ENCODE measurements at regions not wholly inside any gene's neighbourhood (a gene's known extent, or its start where the extent isn't known, plus 50 kb on each side); places are given as distances from the start of the nearest gene placed in this dataset.

DNA sequence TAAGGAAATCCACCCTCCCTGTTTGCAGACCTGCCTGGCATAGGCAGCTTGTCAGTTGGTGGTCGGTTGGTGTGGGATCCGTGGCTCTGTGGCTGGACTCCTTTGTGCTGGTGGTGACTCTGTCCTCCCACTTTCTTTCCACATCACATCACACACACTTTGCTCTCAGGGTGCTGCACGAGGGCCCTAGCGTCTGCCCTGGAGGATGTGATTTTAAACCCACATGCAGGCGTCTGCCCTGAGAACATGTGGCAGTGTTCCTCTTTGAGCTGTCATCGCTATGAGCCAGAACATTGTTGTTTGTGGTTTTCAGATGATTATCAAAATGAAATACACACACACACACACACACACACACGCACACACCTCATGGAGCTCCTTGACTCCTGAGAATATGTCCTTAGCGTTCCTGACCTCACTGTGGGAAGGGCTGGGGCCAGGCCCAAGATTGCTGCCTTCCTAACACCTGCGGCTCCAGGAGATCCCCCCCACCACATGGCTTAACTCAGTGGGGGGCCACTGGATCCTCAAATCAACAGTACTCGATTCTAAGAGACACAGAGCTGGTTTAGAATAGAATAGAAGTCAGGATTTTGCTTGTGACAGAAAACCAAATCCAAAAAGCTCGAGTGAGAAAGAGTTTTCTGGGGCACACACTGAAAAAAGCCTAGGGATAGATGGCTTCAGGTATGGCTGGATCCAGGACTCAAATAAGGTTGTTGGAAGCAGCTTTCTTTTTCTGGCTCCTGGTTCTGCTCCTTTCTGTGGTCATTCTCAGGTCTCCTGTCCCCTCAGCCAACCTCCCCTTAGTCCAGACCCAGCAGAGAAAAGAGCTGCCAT, 54.8 kb downstream of the RTP5 start:
- no peaks in the 10 kb centered on the region for H3K4me1 ChIP-seq (ENCODE audit: control insufficient read depth, insufficient read depth, low read length)
- H3K4me3 ChIP-seq (ENCODE audit: low read length) = no peak overlapping the region
- DNase-seq (ENCODE audit: low read depth) = no peak
- H3K9me3 ChIP-seq (ENCODE audit: control insufficient read depth, low read length) = no peaks in the 10 kb centered on the region
- no peak overlapping the region for H3K9ac ChIP-seq (ENCODE audit: low read length)
- peaks cover 37% of the 10 kb centered on the region for H3K27me3 ChIP-seq (replicated peaks; ENCODE audit: control insufficient read depth, insufficient read depth, low read length)
- H3K36me3 ChIP-seq (ENCODE audit: control insufficient read depth, insufficient read depth, low read length, severe bottlenecking) = no peaks in the 10 kb centered on the region

- Histone ChIP-seq H3K4me1 (ENCODE audit: control insufficient read depth, insufficient read depth, low read length) (no peaks in the 10 kb centered on the region), H3K9me3 (ENCODE audit: control insufficient read depth, low read length) (no peaks in the 10 kb centered on the region), H3K27me3 (replicated peaks; ENCODE audit: control insufficient read depth, insufficient read depth, low read length) (peaks cover 37% of the 10 kb centered on the region), H3K36me3 (ENCODE audit: control insufficient read depth, insufficient read depth, low read length, severe bottlenecking) (no peaks in the 10 kb centered on the region), H3K4me3 (ENCODE audit: low read length) (no peak overlapping the region), H3K9ac (ENCODE audit: low read length) (no peak overlapping the region)
- no peak for DNase-seq (ENCODE audit: low read depth)
Measured at GRCh38 chr2:241924909-241925250, 55.4 kb downstream of the RTP5 start.

GRCh38 chr2:241925277-241925676, 55.7 kb downstream of the RTP5 start:
- no peaks in the 10 kb centered on the region for H3K9me3 ChIP-seq (ENCODE audit: control insufficient read depth, low read length)
- peaks cover 37% of the 10 kb centered on the region for H3K27me3 ChIP-seq (replicated peaks; ENCODE audit: control insufficient read depth, insufficient read depth, low read length)
- no peaks in the 10 kb centered on the region for H3K4me1 ChIP-seq (ENCODE audit: control insufficient read depth, insufficient read depth, low read length)
- no peak overlapping the region for H3K9ac ChIP-seq (ENCODE audit: low read length)
- H3K36me3 ChIP-seq (ENCODE audit: control insufficient read depth, insufficient read depth, low read length, severe bottlenecking) = no peaks in the 10 kb centered on the region
- no peak for DNase-seq (ENCODE audit: low read depth)
- H3K4me3 ChIP-seq (ENCODE audit: low read length) = no peak overlapping the region

GRCh38 chr2:241925821-241926441, 56.4 kb downstream of the RTP5 start:
- H3K27me3 ChIP-seq (replicated peaks; ENCODE audit: control insufficient read depth, insufficient read depth, low read length) = peaks cover 37% of the 10 kb centered on the region
- DNase-seq (ENCODE audit: low read depth) = no peak
- H3K4me3 ChIP-seq (ENCODE audit: low read length) = no peak overlapping the region
- H3K9ac ChIP-seq (ENCODE audit: low read length) = no peak overlapping the region
- H3K36me3 ChIP-seq (ENCODE audit: control insufficient read depth, insufficient read depth, low read length, severe bottlenecking) = no peaks in the 10 kb centered on the region
- H3K9me3 ChIP-seq (ENCODE audit: control insufficient read depth, low read length) = no peaks in the 10 kb centered on the region
- no peaks in the 10 kb centered on the region for H3K4me1 ChIP-seq (ENCODE audit: control insufficient read depth, insufficient read depth, low read length)

DNA sequence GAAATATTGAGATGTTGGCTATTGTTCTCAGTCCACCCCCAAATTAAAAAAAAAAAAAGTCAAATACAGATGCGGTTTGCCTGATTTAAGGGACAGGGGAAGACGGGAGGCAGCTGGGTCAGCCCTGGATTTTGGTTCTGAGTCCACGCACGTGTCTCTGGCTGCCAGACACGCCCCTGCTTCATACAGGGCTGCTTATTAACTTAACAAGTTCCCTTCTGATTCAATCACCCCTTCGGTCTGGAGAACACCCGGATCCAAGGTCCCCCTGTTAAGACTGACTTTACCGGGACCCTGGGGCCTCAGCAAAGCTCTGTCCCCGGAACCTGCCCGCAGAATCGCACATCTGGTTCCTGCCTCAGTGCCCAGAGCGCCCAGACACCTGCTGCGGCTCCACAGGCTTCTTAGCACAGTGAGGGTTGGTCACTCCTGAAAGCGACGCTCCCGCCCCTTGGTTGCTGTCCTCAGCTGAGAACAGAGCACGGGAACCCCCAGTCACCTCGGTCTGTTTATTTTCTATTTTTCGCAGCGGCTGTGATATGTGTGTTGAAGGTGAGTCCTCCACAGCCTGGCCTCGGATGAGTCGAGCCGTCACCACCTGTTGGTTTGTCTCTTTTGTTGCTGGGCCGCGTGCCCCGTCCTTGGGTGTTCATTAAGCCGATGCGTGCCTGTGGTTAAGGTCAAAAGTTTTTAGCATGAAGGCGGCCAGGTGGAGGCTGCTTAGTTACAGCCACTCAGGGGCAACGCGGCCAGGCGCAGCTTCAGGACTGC, 57.2 kb downstream of the RTP5 start:
- H3K4me3 ChIP-seq (ENCODE audit: low read length) = no peak overlapping the region
- no peaks in the 10 kb centered on the region for H3K9me3 ChIP-seq (ENCODE audit: control insufficient read depth, low read length)
- H3K27me3 ChIP-seq (replicated peaks; ENCODE audit: control insufficient read depth, insufficient read depth, low read length) = peaks cover 37% of the 10 kb centered on the region
- no peaks in the 10 kb centered on the region for H3K36me3 ChIP-seq (ENCODE audit: control insufficient read depth, insufficient read depth, low read length, severe bottlenecking)
- H3K9ac ChIP-seq (ENCODE audit: low read length) = no peak overlapping the region
- no peak for DNase-seq (ENCODE audit: low read depth)
- no peaks in the 10 kb centered on the region for H3K4me1 ChIP-seq (ENCODE audit: control insufficient read depth, insufficient read depth, low read length)

GRCh38 chr2:241929551-241930490, 60.3 kb downstream of the RTP5 start:
- peaks cover 8% of the 10 kb centered on the region for H3K4me1 ChIP-seq (ENCODE audit: control insufficient read depth, insufficient read depth, low read length)
- H3K9me3 ChIP-seq (ENCODE audit: control insufficient read depth, low read length) = no peaks in the 10 kb centered on the region
- no peak overlapping the region for H3K9ac ChIP-seq (ENCODE audit: low read length)
- H3K36me3 ChIP-seq (ENCODE audit: control insufficient read depth, insufficient read depth, low read length, severe bottlenecking) = no peaks in the 10 kb centered on the region
- DNase-seq (ENCODE audit: low read depth) = no peak
- no peak overlapping the region for H3K4me3 ChIP-seq (ENCODE audit: low read length)
- H3K27me3 ChIP-seq (replicated peaks; ENCODE audit: control insufficient read depth, insufficient read depth, low read length) = peaks cover 22% of the 10 kb centered on the region

DNA sequence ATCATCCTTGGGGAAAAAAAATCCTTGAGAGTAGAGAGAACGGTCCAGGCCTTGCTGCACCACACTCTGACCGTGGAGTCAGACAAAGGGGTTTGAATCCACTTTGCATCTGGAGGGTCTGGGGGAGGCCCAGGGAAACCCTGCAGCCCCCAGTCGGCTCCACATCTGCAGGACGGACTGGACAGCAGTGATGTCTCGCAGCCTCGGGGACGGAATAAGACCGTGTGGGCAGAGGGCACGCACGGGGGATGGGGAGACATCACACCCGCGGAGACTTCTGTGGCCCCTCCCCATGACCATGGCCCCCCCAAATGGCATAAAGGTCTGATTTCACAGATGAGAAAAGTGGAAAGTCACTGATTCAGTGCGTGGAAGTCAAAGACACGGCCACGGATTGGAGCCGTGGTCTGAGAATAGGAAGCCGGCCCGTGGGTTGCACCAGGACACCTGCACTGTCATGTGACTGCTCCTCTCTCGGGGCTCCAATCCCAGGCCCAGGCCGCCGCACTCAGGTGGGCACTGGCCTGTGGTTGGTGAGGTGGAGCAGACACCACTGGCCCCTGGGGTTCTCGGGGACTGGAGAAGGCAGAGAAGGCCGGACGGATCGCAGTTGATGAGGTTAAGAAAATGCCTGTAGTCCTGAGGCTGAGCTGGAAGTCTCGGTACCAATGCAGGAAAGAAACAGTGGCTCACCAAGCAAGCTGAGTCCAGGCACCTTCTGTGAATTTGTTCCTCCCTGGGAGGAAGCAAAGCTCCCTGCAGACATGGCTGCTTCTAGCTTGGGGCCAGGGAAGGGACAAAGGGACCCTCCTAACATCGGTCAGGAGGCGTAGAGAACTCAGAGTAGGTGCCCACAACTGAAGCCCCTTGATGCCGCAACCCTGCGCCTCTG, 61.8 kb downstream of the RTP5 start:
- no peak overlapping the region for H3K9ac ChIP-seq (ENCODE audit: low read length)
- no peak for DNase-seq (ENCODE audit: low read depth)
- no peaks in the 10 kb centered on the region for H3K36me3 ChIP-seq (ENCODE audit: control insufficient read depth, insufficient read depth, low read length, severe bottlenecking)
- H3K27me3 ChIP-seq (replicated peaks; ENCODE audit: control insufficient read depth, insufficient read depth, low read length) = peaks cover 10% of the 10 kb centered on the region
- no peaks in the 10 kb centered on the region for H3K9me3 ChIP-seq (ENCODE audit: control insufficient read depth, low read length)
- H3K4me1 ChIP-seq (ENCODE audit: control insufficient read depth, insufficient read depth, low read length) = peaks cover 8% of the 10 kb centered on the region
- H3K4me3 ChIP-seq (ENCODE audit: low read length) = no peak overlapping the region

GRCh38 chr2:241931976-241932898, 62.7 kb downstream of the RTP5 start:
- Histone ChIP-seq H3K9ac (ENCODE audit: low read length) (no peak overlapping the region), H3K4me1 (ENCODE audit: control insufficient read depth, insufficient read depth, low read length) (peaks cover 8% of the 10 kb centered on the region), H3K9me3 (ENCODE audit: control insufficient read depth, low read length) (no peaks in the 10 kb centered on the region), H3K27me3 (replicated peaks; ENCODE audit: control insufficient read depth, insufficient read depth, low read length) (peaks cover under 1% of the 10 kb centered on the region), H3K36me3 (ENCODE audit: control insufficient read depth, insufficient read depth, low read length, severe bottlenecking) (no peaks in the 10 kb centered on the region), H3K4me3 (ENCODE audit: low read length) (no peak overlapping the region)
- DNase-seq (ENCODE audit: low read depth) = no peak

GRCh38 chr2:241932899-241933178, 63.3 kb downstream of the RTP5 start:
- Histone ChIP-seq H3K9me3 (ENCODE audit: control insufficient read depth, low read length) (no peaks in the 10 kb centered on the region), H3K4me3 (ENCODE audit: low read length) (no peak overlapping the region), H3K27me3 (replicated peaks; ENCODE audit: control insufficient read depth, insufficient read depth, low read length) (no peaks in the 10 kb centered on the region), H3K36me3 (ENCODE audit: control insufficient read depth, insufficient read depth, low read length, severe bottlenecking) (no peaks in the 10 kb centered on the region), H3K9ac (ENCODE audit: low read length) (peak overlapping the region; percentile 43), H3K4me1 (ENCODE audit: control insufficient read depth, insufficient read depth, low read length) (peaks cover 8% of the 10 kb centered on the region)
- no peak for DNase-seq (ENCODE audit: low read depth)

Measured in adipocyte (in vitro differentiated cells).